H1 (cell line): ENCODE measurements at regions not wholly inside any gene's neighbourhood (a gene's known extent, or its start where the extent isn't known, plus 50 kb on each side); places are given as distances from the start of the nearest gene placed in this dataset.

Experiments
- EGR1 ChIP-seq: IDR thresholded peaks from 2 replicates; pipeline ENCODE4 v1.6.1; 2011; ENCODE audit warnings: low read depth, low read length, borderline replicate concordance
- MAX ChIP-seq: IDR thresholded peaks from 2 replicates; pipeline ENCODE4 v1.6.1; 2012; ENCODE audit warnings: inconsistent platforms
- POLR2A ChIP-seq, 2 experiments: IDR thresholded peaks; 1 replicate in 1 of 2; 2 replicates in 1 of 2; pipeline ENCODE4 v1.6.1; 2011; ENCODE audit warnings: low read depth in 2 of 2, low read length in 2 of 2, mild to moderate bottlenecking in 2 of 2; ENCODE audit errors: control extremely low read depth in 1 of 2
- POLR2AphosphoS5 ChIP-seq: IDR thresholded peaks from 2 replicates; pipeline ENCODE4 v1.6.1; 2011; ENCODE audit warnings: low read depth, low read length
- SIRT6 ChIP-seq: IDR thresholded peaks from one replicate; pipeline ENCODE4 v1.7.1; 2012; ENCODE audit warnings: low read length, inconsistent platforms
- TF ChIP-seq, protein P1 (sequence below), 3 experiments: IDR thresholded peaks; 1 replicate in 2 of 3; 2 replicates in 1 of 3; pipeline versions ENCODE4 v1.5.1 to v1.6.1; 2011; ENCODE audit warnings: low read length in 3 of 3, mild to moderate bottlenecking in 3 of 3, inconsistent platforms in 2 of 3, low read depth in 1 of 3, moderate library complexity in 1 of 3; ENCODE audit not compliant: insufficient read depth in 1 of 3; ENCODE audit errors: control extremely low read depth in 1 of 3

DNA sequence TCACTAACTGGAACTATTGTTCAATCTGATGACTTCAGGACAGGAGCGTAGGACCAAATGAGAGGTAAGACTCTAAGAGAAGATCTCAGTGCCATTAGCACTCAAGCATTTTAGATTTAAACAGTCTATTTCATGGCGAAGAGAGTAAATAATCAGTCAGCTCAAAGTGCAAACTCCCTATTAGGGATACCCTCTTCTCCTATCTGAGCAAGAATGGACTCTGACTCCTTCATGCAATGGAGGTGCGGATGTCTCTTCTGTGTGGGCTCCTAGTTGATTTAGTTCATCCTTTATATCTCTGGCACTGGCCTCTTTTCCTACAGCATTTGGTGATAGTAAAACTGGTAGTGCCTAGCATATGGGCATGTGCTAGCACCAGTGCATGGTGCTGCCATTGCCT is 144.6 kb downstream of the SMC2 start:
- TF ChIP-seq POLR2AphosphoS5 (no peak), SIRT6 (no peak), EGR1 (no peak), POLR2A (IDR thresholded peaks at IDR 0.05; ENCODE audit: control extremely low read depth in 1 of 2, low read depth in 2 of 2, low read length in 2 of 2) (no peak), MAX (no peak)
- TF ChIP-seq, protein P1, sequence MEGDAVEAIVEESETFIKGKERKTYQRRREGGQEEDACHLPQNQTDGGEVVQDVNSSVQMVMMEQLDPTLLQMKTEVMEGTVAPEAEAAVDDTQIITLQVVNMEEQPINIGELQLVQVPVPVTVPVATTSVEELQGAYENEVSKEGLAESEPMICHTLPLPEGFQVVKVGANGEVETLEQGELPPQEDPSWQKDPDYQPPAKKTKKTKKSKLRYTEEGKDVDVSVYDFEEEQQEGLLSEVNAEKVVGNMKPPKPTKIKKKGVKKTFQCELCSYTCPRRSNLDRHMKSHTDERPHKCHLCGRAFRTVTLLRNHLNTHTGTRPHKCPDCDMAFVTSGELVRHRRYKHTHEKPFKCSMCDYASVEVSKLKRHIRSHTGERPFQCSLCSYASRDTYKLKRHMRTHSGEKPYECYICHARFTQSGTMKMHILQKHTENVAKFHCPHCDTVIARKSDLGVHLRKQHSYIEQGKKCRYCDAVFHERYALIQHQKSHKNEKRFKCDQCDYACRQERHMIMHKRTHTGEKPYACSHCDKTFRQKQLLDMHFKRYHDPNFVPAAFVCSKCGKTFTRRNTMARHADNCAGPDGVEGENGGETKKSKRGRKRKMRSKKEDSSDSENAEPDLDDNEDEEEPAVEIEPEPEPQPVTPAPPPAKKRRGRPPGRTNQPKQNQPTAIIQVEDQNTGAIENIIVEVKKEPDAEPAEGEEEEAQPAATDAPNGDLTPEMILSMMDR (IDR thresholded peaks at IDR 0.05; ENCODE audit: control extremely low read depth in 1 of 3, insufficient read depth in 1 of 3, low read depth in 1 of 3, low read length in 3 of 3), result no peak
